Stimulated activated CD4-positive, alpha-beta T cell treated with anti-CD3 and anti-CD28 coated beads, Interleukin-2, amount 100 ng/mL, for 48 hours (primary cell): ENCODE measurements at regions not wholly inside any gene's neighbourhood (a gene's known extent, or its start where the extent isn't known, plus 50 kb on each side); places are given as distances from the start of the nearest gene placed in this dataset.
"Not testable (repeated sequence)": the region's sequence is repeated elsewhere in the genome, so short reads cannot be mapped to it uniquely, and the experiment has no call there.

ENCODE experiments used
- DNase-seq, 2 donors: peaks; one replicate each; pipeline ENCODE4 v3.0.0-alpha.2; 2020

- no peak for DNase-seq
Measured at GRCh38 chr6:91082311-91082832, 495.5 kb upstream of the MAP3K7 start.

GRCh38 chr6:91081452-91082067 lies 494.7 kb upstream of the MAP3K7 start:
- no peak for DNase-seq

GRCh38 chr6:91080871-91081270 lies 494.0 kb upstream of the MAP3K7 start:
- DNase-seq = no peak

- DNase-seq = no peak
Measured at GRCh38 chr6:91079969-91080368, 493.1 kb upstream of the MAP3K7 start.

- DNase-seq = no peak
Measured at GRCh38 chr6:91075244-91075976, 488.5 kb upstream of the MAP3K7 start.

GRCh38 chr6:91063362-91063761 lies 476.5 kb upstream of the MAP3K7 start:
- no peak for DNase-seq

GRCh38 chr6:91057689-91058088 lies 470.8 kb upstream of the MAP3K7 start:
- DNase-seq = no peak

GRCh38 chr6:91055959-91056358 lies 469.1 kb upstream of the MAP3K7 start:
- DNase-seq = no peak

- DNase-seq = not testable (repeated sequence)
Measured at GRCh38 chr6:91052473-91053450, 465.9 kb upstream of the MAP3K7 start.

- DNase-seq = no peak
Measured at GRCh38 chr6:91045161-91045560, 458.3 kb upstream of the MAP3K7 start.

- DNase-seq = no peak
Measured at GRCh38 chr6:91043751-91044150, 456.9 kb upstream of the MAP3K7 start.

GRCh38 chr6:91042656-91043055 lies 455.8 kb upstream of the MAP3K7 start:
- DNase-seq = no peak

- DNase-seq = no peak
Measured at GRCh38 chr6:91033964-91034363, 447.1 kb upstream of the MAP3K7 start.

GRCh38 chr6:91031581-91031980 lies 444.7 kb upstream of the MAP3K7 start:
- DNase-seq = no peak

GRCh38 chr6:91029211-91029610 lies 442.3 kb upstream of the MAP3K7 start:
- no peak for DNase-seq

- no peak for DNase-seq
Measured at GRCh38 chr6:91023529-91023928, 436.7 kb upstream of the MAP3K7 start.

- no peak for DNase-seq
Measured at GRCh38 chr6:91020744-91021143, 433.9 kb upstream of the MAP3K7 start.

GRCh38 chr6:91018586-91018985 lies 431.7 kb upstream of the MAP3K7 start:
- DNase-seq = no peak

- no peak for DNase-seq
Measured at GRCh38 chr6:91013511-91013910, 426.6 kb upstream of the MAP3K7 start.

GRCh38 chr6:90997076-90997475 lies 410.2 kb upstream of the MAP3K7 start:
- no peak for DNase-seq

- DNase-seq = no peak
Measured at GRCh38 chr6:90993770-90994169, 406.9 kb upstream of the MAP3K7 start.

- DNase-seq = no peak
Measured at GRCh38 chr6:90989763-90990162, 402.9 kb upstream of the MAP3K7 start.

GRCh38 chr6:90984066-90984465 lies 397.2 kb upstream of the MAP3K7 start:
- no peak for DNase-seq
